GM13976 (cell line): ENCODE measurements at regions not wholly inside any gene's neighbourhood (a gene's known extent, or its start where the extent isn't known, plus 50 kb on each side); places are given as distances from the start of the nearest gene placed in this dataset.
"Not testable (repeated sequence)": the region's sequence is repeated elsewhere in the genome, so short reads cannot be mapped to it uniquely, and the experiment has no call there.

Source experiments
- DNase-seq: peaks from one replicate; pipeline ENCODE4 v3.0.0; 2012; ENCODE audit warnings: low spot score
- in situ Hi-C: fragments of 300-500 bp; cut with MboI; formaldehyde crosslinking; loops from one replicate; pipeline ENCODE4 v1.12.0; 2022; ENCODE audit warnings: low sequenced_read_pairs, mixed read lengths, inconsistent platforms; ENCODE audit not compliant: unreplicated experiment

GRCh38 chr2:87542599-87543174 is 205.2 kb upstream of the PLGLB2 start:
- DNase-seq, in situ Hi-C loops: not testable (repeated sequence)

- in situ Hi-C loops, DNase-seq: not testable (repeated sequence)
These were observed 204.1 kb upstream of the PLGLB2 start for GRCh38 chr2:87543797-87544196.

GRCh38 chr2:87547106-87547505 is 200.8 kb upstream of the PLGLB2 start:
- DNase-seq, in situ Hi-C loops: not testable (repeated sequence)

- in situ Hi-C loops, DNase-seq: not testable (repeated sequence)
These were observed 199.9 kb upstream of the PLGLB2 start for GRCh38 chr2:87547966-87548365.

- in situ Hi-C loops = not testable (repeated sequence)
These were observed 199.0 kb upstream of the PLGLB2 start for GRCh38 chr2:87548681-87549536.

GRCh38 chr2:87549561-87550202 is 198.2 kb upstream of the PLGLB2 start:
- DNase-seq, in situ Hi-C loops: not testable (repeated sequence)

More at GRCh38 chr2:87548681-87549536, 199.0 kb upstream of the PLGLB2 start:
- not testable (repeated sequence) for DNase-seq

GRCh38 chr2:87554678-87555077 is 193.2 kb upstream of the PLGLB2 start:
- DNase-seq = not testable (repeated sequence)

GRCh38 chr2:87555082-87555481 is 192.8 kb upstream of the PLGLB2 start:
- in situ Hi-C loops, DNase-seq: not testable (repeated sequence)

More at GRCh38 chr2:87554678-87555077, 193.2 kb upstream of the PLGLB2 start:
- in situ Hi-C loops = not testable (repeated sequence)

GRCh38 chr2:87559001-87559400 is 188.9 kb upstream of the PLGLB2 start:
- in situ Hi-C loops, DNase-seq: not testable (repeated sequence)

- DNase-seq, in situ Hi-C loops: not testable (repeated sequence)
These were observed 188.2 kb upstream of the PLGLB2 start for GRCh38 chr2:87559735-87560134.

GRCh38 chr2:87565116-87565515 is 182.8 kb upstream of the PLGLB2 start:
- in situ Hi-C loops, DNase-seq: not testable (repeated sequence)

GRCh38 chr2:87566531-87566930 is 181.4 kb upstream of the PLGLB2 start:
- in situ Hi-C loops, DNase-seq: not testable (repeated sequence)

- in situ Hi-C loops, DNase-seq: not testable (repeated sequence)
These were observed 180.8 kb upstream of the PLGLB2 start for GRCh38 chr2:87567093-87567492.

- DNase-seq, in situ Hi-C loops: not testable (repeated sequence)
These were observed 180.0 kb upstream of the PLGLB2 start for GRCh38 chr2:87567912-87568311.

- DNase-seq, in situ Hi-C loops: not testable (repeated sequence)
These were observed 179.2 kb upstream of the PLGLB2 start for GRCh38 chr2:87568554-87569278.

GRCh38 chr2:87569689-87570397 is 178.0 kb upstream of the PLGLB2 start:
- in situ Hi-C loops, DNase-seq: not testable (repeated sequence)

- in situ Hi-C loops = not testable (repeated sequence)
These were observed 175.9 kb upstream of the PLGLB2 start for GRCh38 chr2:87571889-87572465.

More at GRCh38 chr2:87571889-87572465, 175.9 kb upstream of the PLGLB2 start:
- DNase-seq = not testable (repeated sequence)
